Neural progenitor cell (in vitro differentiated cells): ENCODE measurements at regions not wholly inside any gene's neighbourhood (a gene's known extent, or its start where the extent isn't known, plus 50 kb on each side); places are given as distances from the start of the nearest gene placed in this dataset. TPM values are rescaled to one million over a fixed set of nuclear protein-coding genes. Genes with fewer than 3 reads are reported as not detected.
"Not testable (repeated sequence)": the region's sequence is repeated elsewhere in the genome, so short reads cannot be mapped to it uniquely, and the experiment has no call there.

Source experiments
- DNase-seq: peaks from one replicate; pipeline ENCODE4 v3.0.0-alpha.2; 2016; ENCODE audit warnings: low spot score
- H2AFZ ChIP-seq: fragments of 200-600 bp; sonication (generic); replicated peaks from 2 replicates; pipeline ENCODE4 v1.6.1; 2016; ENCODE audit warnings: antibody characterized with exemption
- H3F3A ChIP-seq: fragments of 200-600 bp; sonication (generic); 2 replicates; pipeline ENCODE4 v1.6.1; 2016; ENCODE audit warnings: antibody characterized with exemption, low read depth
- H3K27ac ChIP-seq: fragments of 200-600 bp; sonication (generic); 2 replicates; pipeline ENCODE4 v1.5.1; 2016; ENCODE audit warnings: mild to moderate bottlenecking
- H3K27me3 ChIP-seq: fragments of 200-600 bp; sonication (generic); 2 replicates; pipeline ENCODE4 v1.6.1; 2016; ENCODE audit warnings: mild to moderate bottlenecking, moderate library complexity
- H3K36me3 ChIP-seq: fragments of 200-600 bp; sonication (generic); 2 replicates; pipeline ENCODE4 v1.5.1; 2016
- H3K4me1 ChIP-seq: fragments of 200-600 bp; sonication (generic); 2 replicates; pipeline ENCODE4 v1.6.1; 2016; ENCODE audit warnings: mixed run types
- H3K4me2 ChIP-seq: fragments of 200-600 bp; sonication (generic); 2 replicates; pipeline ENCODE4 v1.6.1; 2016
- H3K4me3 ChIP-seq: fragments of 200-600 bp; sonication (generic); 2 replicates; pipeline ENCODE4 v1.5.1; 2016
- H3K79me2 ChIP-seq: fragments of 200-600 bp; sonication (generic); 2 replicates; pipeline ENCODE4 v1.6.1; 2016; ENCODE audit warnings: low read depth
- H3K9ac ChIP-seq: fragments of 200-600 bp; sonication (generic); 2 replicates; pipeline ENCODE4 v1.6.1; 2016
- H3K9me3 ChIP-seq: fragments of 200-600 bp; sonication (generic); 2 replicates; pipeline ENCODE4 v1.5.1; 2016; ENCODE audit warnings: low read depth
- H4K20me1 ChIP-seq: fragments of 200-600 bp; sonication (generic); 2 replicates; pipeline ENCODE4 v1.6.1; 2016; ENCODE audit warnings: low read depth
- H3K27ac Mint-ChIP-seq: 3 replicates; pipeline ENCODE4 v1.8.0; 2021; ENCODE audit warnings: mixed read lengths
- H3K27me3 Mint-ChIP-seq: 2 replicates; pipeline ENCODE4 v1.8.0; 2022; ENCODE audit warnings: low read depth, mild to moderate bottlenecking, inconsistent platforms, moderate library complexity, mixed read lengths; ENCODE audit not compliant: insufficient read depth
- H3K36me3 Mint-ChIP-seq: 3 replicates; pipeline ENCODE4 v1.8.0; 2021; ENCODE audit warnings: mixed read lengths
- H3K4me1 Mint-ChIP-seq: 3 replicates; pipeline ENCODE4 v1.8.0; 2021; ENCODE audit warnings: mixed read lengths
- H3K4me3 Mint-ChIP-seq: 3 replicates; pipeline ENCODE4 v1.8.0; 2021; ENCODE audit warnings: mild to moderate bottlenecking, moderate library complexity, mixed read lengths
- H3K9me3 Mint-ChIP-seq: 3 replicates; pipeline ENCODE4 v1.8.0; 2020; ENCODE audit warnings: mixed read lengths
- CTCF ChIP-seq: fragments of 200-600 bp; sonication (generic); IDR thresholded peaks from 2 replicates; pipeline ENCODE4 v1.5.1; 2017; ENCODE audit warnings: antibody characterized with exemption, mild to moderate bottlenecking
- EZH2 ChIP-seq: fragments of 200-600 bp; sonication (generic); IDR thresholded peaks from 2 replicates; pipeline ENCODE4 v1.6.1; 2017; ENCODE audit warnings: antibody characterized with exemption, mild to moderate bottlenecking, moderate library complexity
- EZH2phosphoT487 ChIP-seq: fragments of 200-600 bp; sonication (generic); IDR thresholded peaks from 2 replicates; pipeline ENCODE4 v1.6.1; 2017; ENCODE audit warnings: antibody characterized with exemption
- small RNA-seq: library from RNA; depleted of rRNA; stranded (forward); fragments of <200 nt; gene quantifications from one replicate; pipeline ENCODE3, GENCODE V24; 2015

GRCh38 chr3:137709011-137709601 lies 55.0 kb upstream of the SOX14 start:
- no peaks in the 10 kb centered on the region for H3K4me1 Mint-ChIP-seq
- no peaks in the 10 kb centered on the region for H3K27me3 ChIP-seq
- H4K20me1 ChIP-seq: no peaks in the 10 kb centered on the region
- no peaks in the 10 kb centered on the region for H3K36me3 ChIP-seq
- no peaks in the 10 kb centered on the region for H3F3A ChIP-seq
- no peak overlapping the region for H3K27ac ChIP-seq
- H3K4me1 ChIP-seq: no peaks in the 10 kb centered on the region
- H3K4me3 ChIP-seq: no peak overlapping the region
- H2AFZ ChIP-seq: no peak overlapping the region
- H3K9me3 ChIP-seq: no peaks in the 10 kb centered on the region
- no peaks in the 10 kb centered on the region for H3K79me2 ChIP-seq
- H3K27ac Mint-ChIP-seq: no peak overlapping the region
- H3K4me3 Mint-ChIP-seq: no peak overlapping the region
- peak; percentile 51 for DNase-seq
- no peaks in the 10 kb centered on the region for H3K36me3 Mint-ChIP-seq
- peaks cover 4% of the 10 kb centered on the region for H3K27me3 Mint-ChIP-seq
- H3K4me2 ChIP-seq: no peak overlapping the region
- H3K9me3 Mint-ChIP-seq: no peaks in the 10 kb centered on the region
- H3K9ac ChIP-seq: no peak overlapping the region
- TF ChIP-seq CTCF (peak; percentile 82), EZH2 (no peak), EZH2phosphoT487 (no peak)

GRCh38 chr3:137713965-137714364 lies 50.1 kb upstream of the SOX14 start:
- H4K20me1 ChIP-seq, H3F3A ChIP-seq, H3K36me3 Mint-ChIP-seq, H3K27ac Mint-ChIP-seq, H2AFZ ChIP-seq, H3K9me3 Mint-ChIP-seq, H3K4me1 Mint-ChIP-seq, H3K4me2 ChIP-seq, H3K9me3 ChIP-seq, H3K36me3 ChIP-seq, H3K27ac ChIP-seq, H3K27me3 ChIP-seq, H3K27me3 Mint-ChIP-seq, H3K4me3 Mint-ChIP-seq, H3K4me3 ChIP-seq, DNase-seq, H3K9ac ChIP-seq, H3K4me1 ChIP-seq, H3K79me2 ChIP-seq: not testable (repeated sequence)

Small RNA genes in the stretch of these regions (small RNA-seq; reads per million reads assigned to genes)
- not detected for gene RNA5SP142
